Transverse colon (tissue), 4 donors: ENCODE measurements at regions not wholly inside any gene's neighbourhood (a gene's known extent, or its start where the extent isn't known, plus 50 kb on each side); places are given as distances from the start of the nearest gene placed in this dataset.

Experiments
- CTCF ChIP-seq, 5 experiments: fragments of 200-600 bp in 3 of 5; fragments of 450-650 bp in 2 of 5; sonication (generic) in 3 of 5; IDR thresholded peaks; 1 replicate in 2 of 5; 2 replicates in 3 of 5; pipeline ENCODE4 v1.5.1; 2016 to 2017; ENCODE audit warnings: antibody characterized with exemption in 5 of 5, inconsistent platforms in 3 of 5, mild to moderate bottlenecking in 2 of 5, moderate library complexity in 1 of 5
- EP300 ChIP-seq: sonication (generic); formaldehyde crosslinking; IDR thresholded peaks from one replicate; pipeline ENCODE4 v1.6.1; 2017; ENCODE audit warnings: antibody characterized with exemption, low read depth
- POLR2A ChIP-seq: fragments of 450-650 bp; IDR thresholded peaks from one replicate; pipeline ENCODE4 v1.6.1; 2016; ENCODE audit warnings: antibody characterized with exemption, mild to moderate bottlenecking, moderate library complexity
- POLR2AphosphoS5 ChIP-seq, 3 donors: sonication (generic); formaldehyde crosslinking; IDR thresholded peaks; one replicate each; pipeline ENCODE4 v1.6.1; 2016; ENCODE audit warnings: antibody characterized with exemption in 3 of 3

- TF ChIP-seq POLR2A: no peak
- TF ChIP-seq EP300: no peak
- no peak for TF ChIP-seq POLR2AphosphoS5 (IDR thresholded peaks at IDR 0.05)
- TF ChIP-seq CTCF (IDR thresholded peaks at IDR 0.05): no peak
Measured at GRCh38 chr4:106868381-106869035, 167.6 kb downstream of the DKK2 start.
